ENCODE measurements at regions not wholly inside any gene's neighbourhood (a gene's known extent, or its start where the extent isn't known, plus 50 kb on each side); places are given as distances from the start of the nearest gene placed in this dataset.

DNA sequence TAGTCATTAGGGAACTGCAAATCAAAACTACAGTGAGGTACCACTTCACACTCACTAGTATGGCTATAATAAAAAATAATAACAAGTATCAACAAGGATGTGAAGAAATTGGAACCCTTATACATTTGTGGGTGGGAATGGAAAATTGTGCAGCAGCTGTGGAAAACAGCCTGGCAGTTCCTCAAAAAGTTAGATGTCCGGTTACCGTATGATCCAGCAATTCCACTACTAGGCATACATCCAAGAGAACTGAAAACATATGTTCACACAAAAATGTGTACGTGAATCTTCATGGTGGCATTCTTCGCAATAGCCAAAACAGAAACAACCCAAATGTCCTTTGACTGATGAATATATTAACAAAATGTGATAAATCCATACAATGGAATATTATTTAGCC, 187.9 kb upstream of the LYSMD4 start:
- TF ChIP-seq, protein P1, sequence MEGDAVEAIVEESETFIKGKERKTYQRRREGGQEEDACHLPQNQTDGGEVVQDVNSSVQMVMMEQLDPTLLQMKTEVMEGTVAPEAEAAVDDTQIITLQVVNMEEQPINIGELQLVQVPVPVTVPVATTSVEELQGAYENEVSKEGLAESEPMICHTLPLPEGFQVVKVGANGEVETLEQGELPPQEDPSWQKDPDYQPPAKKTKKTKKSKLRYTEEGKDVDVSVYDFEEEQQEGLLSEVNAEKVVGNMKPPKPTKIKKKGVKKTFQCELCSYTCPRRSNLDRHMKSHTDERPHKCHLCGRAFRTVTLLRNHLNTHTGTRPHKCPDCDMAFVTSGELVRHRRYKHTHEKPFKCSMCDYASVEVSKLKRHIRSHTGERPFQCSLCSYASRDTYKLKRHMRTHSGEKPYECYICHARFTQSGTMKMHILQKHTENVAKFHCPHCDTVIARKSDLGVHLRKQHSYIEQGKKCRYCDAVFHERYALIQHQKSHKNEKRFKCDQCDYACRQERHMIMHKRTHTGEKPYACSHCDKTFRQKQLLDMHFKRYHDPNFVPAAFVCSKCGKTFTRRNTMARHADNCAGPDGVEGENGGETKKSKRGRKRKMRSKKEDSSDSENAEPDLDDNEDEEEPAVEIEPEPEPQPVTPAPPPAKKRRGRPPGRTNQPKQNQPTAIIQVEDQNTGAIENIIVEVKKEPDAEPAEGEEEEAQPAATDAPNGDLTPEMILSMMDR (IDR thresholded peaks at IDR 0.05; ENCODE audit: insufficient read depth, missing control alignments) = no peak
- no peak for FAIRE-seq
- DNase-seq (ENCODE audit: insufficient read length, low spot score) = no peak

- no peak for FAIRE-seq
- no peak for DNase-seq (ENCODE audit: insufficient read length, low spot score)
- TF ChIP-seq, protein P1 (IDR thresholded peaks at IDR 0.05; ENCODE audit: insufficient read depth, missing control alignments) = no peak
Measured at GRCh38 chr15:99918072-99918471, 184.8 kb upstream of the LYSMD4 start.

- DNase-seq (ENCODE audit: insufficient read length, low spot score) (no peak), FAIRE-seq (no peak)
- TF ChIP-seq, protein P1 (IDR thresholded peaks at IDR 0.05; ENCODE audit: insufficient read depth, missing control alignments) = no peak
Measured at GRCh38 chr15:99917252-99917651, 184.0 kb upstream of the LYSMD4 start.

GRCh38 chr15:99916668-99917223, 183.5 kb upstream of the LYSMD4 start:
- DNase-seq (ENCODE audit: insufficient read length, low spot score) (no peak), FAIRE-seq (no peak)
- TF ChIP-seq, protein P1 (IDR thresholded peaks at IDR 0.05; ENCODE audit: insufficient read depth, missing control alignments) = no peak

GRCh38 chr15:99914723-99915122, 181.5 kb upstream of the LYSMD4 start:
- FAIRE-seq = no peak

GRCh38 chr15:99911816-99912215, 178.6 kb upstream of the LYSMD4 start:
- DNase-seq (ENCODE audit: insufficient read length, low spot score) = no peak
- FAIRE-seq = no peak
- TF ChIP-seq, protein P1 (IDR thresholded peaks at IDR 0.05; ENCODE audit: insufficient read depth, missing control alignments) = no peak

More at GRCh38 chr15:99914723-99915122, 181.5 kb upstream of the LYSMD4 start:
- TF ChIP-seq, protein P1 (IDR thresholded peaks at IDR 0.05; ENCODE audit: insufficient read depth, missing control alignments) = no peak
- DNase-seq (ENCODE audit: insufficient read length, low spot score) = no peak

DNA sequence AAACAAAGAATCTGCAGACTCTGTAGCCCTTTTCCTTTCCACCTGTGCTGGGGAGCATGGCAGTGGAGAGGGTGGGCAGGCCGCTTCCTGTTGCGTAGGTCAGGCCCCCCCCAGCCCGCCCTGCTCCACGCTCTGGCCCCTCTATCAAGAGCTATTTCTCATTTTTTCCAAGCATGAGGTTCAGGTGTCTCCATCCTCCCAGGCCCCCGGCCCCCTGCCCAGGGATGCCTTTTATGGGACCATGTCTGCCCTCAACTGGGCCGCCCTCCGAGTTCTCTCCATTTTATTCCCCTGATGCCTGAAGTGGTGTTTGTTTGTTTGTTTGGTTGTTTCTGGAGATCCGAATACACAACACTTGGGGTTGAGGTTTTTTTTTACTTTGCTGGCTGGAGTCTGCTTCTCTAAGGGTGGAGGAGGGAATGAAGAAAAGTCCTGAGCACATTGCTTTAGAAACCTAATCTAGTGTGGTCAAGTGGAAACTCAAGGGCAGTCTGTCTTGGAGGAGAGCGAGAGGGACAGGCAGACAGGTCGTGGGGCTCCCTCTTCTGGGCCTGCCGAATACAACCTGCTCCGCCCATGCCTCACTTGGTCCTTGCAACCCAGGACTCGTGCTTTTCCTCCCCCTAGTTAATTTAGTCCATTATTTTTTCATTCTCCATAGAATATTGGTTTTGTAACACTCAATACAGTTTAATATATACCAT, 176.5 kb upstream of the LYSMD4 start:
- FAIRE-seq (no peak), DNase-seq (ENCODE audit: insufficient read length, low spot score) (no peak)
- TF ChIP-seq, protein P1 (IDR thresholded peaks at IDR 0.05; ENCODE audit: insufficient read depth, missing control alignments) = peak; percentile 17
